SH-SY5Y (cell line): ENCODE measurements at regions not wholly inside any gene's neighbourhood (a gene's known extent, or its start where the extent isn't known, plus 50 kb on each side); places are given as distances from the start of the nearest gene placed in this dataset.

Experiments
- GATA2 ChIP-seq: IDR thresholded peaks from 2 replicates; pipeline ENCODE4 v1.6.1; 2011; ENCODE audit warnings: mild to moderate bottlenecking, low read depth, low read length
- GATA3 ChIP-seq: IDR thresholded peaks from 2 replicates; pipeline ENCODE4 v1.6.1; 2011; ENCODE audit warnings: low read depth, mild to moderate bottlenecking, low read length, moderate library complexity

- TF ChIP-seq GATA3 (no peak), GATA2 (no peak)
Observed at GRCh38 chr13:72412481-72412880, 314.9 kb downstream of the MZT1 start.

GRCh38 chr13:72405441-72405840, 322.0 kb downstream of the MZT1 start:
- TF ChIP-seq GATA3 (no peak), GATA2 (no peak)

DNA sequence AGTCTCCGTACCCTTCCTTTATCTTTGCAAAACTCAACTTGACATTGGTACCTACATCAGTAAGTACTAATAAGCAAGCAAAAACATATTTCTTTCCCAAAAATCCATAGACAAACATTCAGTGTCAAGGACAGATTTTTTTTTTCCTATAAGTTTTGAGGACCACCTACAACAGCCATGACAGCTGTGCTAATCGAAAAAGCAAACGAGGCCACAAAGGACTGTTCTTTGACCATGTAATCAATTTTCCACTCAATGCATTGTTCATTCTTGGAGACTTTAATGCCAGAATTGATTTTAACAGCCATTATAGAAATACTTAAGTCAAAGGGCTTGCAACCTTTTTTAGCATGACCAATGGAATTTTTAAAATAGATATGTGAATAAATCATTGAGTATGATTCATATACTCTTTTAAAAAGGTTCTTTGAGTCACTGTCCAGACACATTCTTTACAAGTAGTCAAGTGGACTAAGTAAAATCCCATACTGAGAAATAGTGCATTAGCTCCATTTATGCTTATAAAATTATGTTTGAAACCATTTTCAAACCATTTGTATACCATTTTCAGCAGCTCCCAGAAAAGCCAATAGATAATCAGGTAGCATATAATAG, 323.9 kb downstream of the MZT1 start:
- no peak for TF ChIP-seq GATA3
- TF ChIP-seq GATA2: no peak

- TF ChIP-seq GATA3: no peak
- TF ChIP-seq GATA2: no peak
Observed at GRCh38 chr13:72400856-72401255, 326.6 kb downstream of the MZT1 start.

- TF ChIP-seq GATA3: no peak
- no peak for TF ChIP-seq GATA2
Observed at GRCh38 chr13:72399351-72399750, 328.1 kb downstream of the MZT1 start.

GRCh38 chr13:72397265-72397664, 330.2 kb downstream of the MZT1 start:
- TF ChIP-seq GATA2 (no peak), GATA3 (no peak)

- TF ChIP-seq GATA3: no peak
- TF ChIP-seq GATA2: no peak
Observed at GRCh38 chr13:72390909-72391308, 336.5 kb downstream of the MZT1 start.

GRCh38 chr13:72386138-72386684, 341.2 kb downstream of the MZT1 start:
- TF ChIP-seq GATA2 (no peak), GATA3 (no peak)

DNA sequence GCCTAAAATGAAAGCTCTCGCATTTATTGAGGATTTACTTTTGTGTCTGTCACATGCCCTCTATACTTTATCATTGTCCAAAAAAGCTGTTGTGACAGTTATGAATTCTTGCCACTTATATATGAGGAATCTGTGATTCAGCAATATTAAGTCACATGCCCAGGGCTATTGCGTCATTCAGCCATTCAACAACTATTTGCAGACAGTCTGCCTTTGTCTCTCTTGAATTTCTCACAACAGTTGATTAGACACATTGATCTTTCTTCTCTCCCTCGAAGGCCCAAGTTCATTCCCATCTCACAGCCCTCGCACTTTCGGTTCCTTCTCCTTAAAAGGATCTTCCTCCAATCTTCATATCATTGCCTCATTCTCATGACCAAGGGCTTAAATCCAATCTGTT, 342.6 kb downstream of the MZT1 start:
- TF ChIP-seq GATA3 (no peak), GATA2 (no peak)

- TF ChIP-seq GATA2: no peak
- TF ChIP-seq GATA3: no peak
Observed at GRCh38 chr13:72384186-72384823, 343.1 kb downstream of the MZT1 start.

- no peak for TF ChIP-seq GATA2
- no peak for TF ChIP-seq GATA3
Observed at GRCh38 chr13:72383646-72384045, 343.8 kb downstream of the MZT1 start.

- TF ChIP-seq GATA2: no peak
- no peak for TF ChIP-seq GATA3
Observed at GRCh38 chr13:72379581-72379980, 347.8 kb downstream of the MZT1 start.

DNA sequence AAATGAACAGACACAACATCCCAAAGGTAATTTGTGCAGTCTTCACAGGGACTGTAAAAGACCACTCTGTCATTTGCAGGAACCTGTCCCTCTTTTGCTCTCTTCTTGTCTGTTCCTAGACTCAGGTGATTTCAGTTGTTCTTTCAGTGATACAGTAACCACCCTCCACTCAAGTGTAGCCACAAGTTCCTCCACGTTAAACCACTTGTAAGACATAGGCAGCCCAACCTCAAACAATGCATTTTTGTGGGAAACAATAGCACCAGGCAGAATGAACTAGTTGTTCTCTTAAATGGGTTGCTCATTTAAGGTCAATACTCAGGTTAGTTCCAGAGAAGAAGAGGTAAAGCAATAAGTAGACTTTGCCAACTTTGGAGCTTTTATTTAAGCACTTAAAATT, 359.4 kb downstream of the MZT1 start:
- TF ChIP-seq GATA3 (no peak), GATA2 (no peak)

GRCh38 chr13:72346716-72347115, 380.7 kb downstream of the MZT1 start:
- TF ChIP-seq GATA3: no peak
- TF ChIP-seq GATA2: no peak

DNA sequence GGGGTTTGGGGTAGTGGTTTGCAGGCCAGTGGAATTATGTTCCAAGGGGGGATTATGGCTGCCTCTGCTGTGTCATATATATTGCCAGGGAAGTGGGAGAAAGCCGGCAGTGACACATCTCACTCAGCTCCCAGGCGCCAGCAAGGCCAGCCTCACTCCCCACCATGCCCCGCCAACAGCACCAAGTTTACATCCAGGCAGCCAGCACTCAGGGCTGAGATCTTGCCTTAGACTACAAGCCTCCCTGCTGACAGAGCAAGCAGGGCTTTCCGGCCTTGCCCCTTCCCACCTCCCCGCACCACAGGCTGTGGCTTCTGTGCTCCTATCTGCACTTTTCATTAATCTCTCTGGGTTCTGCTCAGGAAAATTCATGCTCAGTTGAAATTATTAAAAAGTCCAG, 385.1 kb downstream of the MZT1 start:
- no peak for TF ChIP-seq GATA3
- no peak for TF ChIP-seq GATA2
